ENCODE measurements at regions not wholly inside any gene's neighbourhood (a gene's known extent, or its start where the extent isn't known, plus 50 kb on each side); places are given as distances from the start of the nearest gene placed in this dataset.

DNA sequence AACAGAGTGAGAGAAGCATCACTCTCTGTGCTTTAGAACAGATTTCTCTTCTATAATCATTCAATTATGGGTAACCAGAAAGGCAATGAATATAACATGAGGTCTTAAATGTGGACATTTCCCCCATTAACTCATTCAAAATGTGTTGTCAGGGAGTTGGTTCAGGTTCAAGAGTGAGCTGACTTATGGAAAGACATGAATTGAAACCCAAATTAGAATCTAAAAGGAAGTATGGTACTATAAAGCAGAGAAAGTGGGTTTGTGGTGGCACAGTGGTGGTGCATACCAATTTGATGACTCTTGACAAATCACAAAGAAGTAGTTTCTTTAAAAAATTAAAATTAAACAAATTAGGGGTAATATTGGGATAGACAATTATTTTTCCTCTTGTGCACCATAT lies 114.6 kb upstream of the MEOX2 start:
- no peaks in the 10 kb centered on the region for H3K4me1 ChIP-seq (ENCODE audit: control insufficient read depth, insufficient read depth, low read length)

GRCh38 chr7:15798081-15798480 lies 111.6 kb upstream of the MEOX2 start:
- 58 to 88% methylated on average over 1 of the region's 1 CpG for WGBS, 2 experiments
- H3K4me3 ChIP-seq (ENCODE audit: insufficient read depth, low read depth, low read length) = no peak overlapping the region

More for the DNA sequence above, 114.6 kb upstream of the MEOX2 start:
- Histone ChIP-seq H3K9me3 (ENCODE audit: control insufficient read depth, low read length) (no peaks in the 10 kb centered on the region), H3K27ac (ENCODE audit: insufficient read depth, low read depth, low read length, poor library complexity, severe bottlenecking) (no peak overlapping the region), H3K4me3 (ENCODE audit: insufficient read depth, low read depth, low read length) (no peak overlapping the region), H3K27me3 (ENCODE audit: control insufficient read depth, insufficient read depth, low read length, poor library complexity, severe bottlenecking) (no peaks in the 10 kb centered on the region), H3K36me3 (ENCODE audit: control insufficient read depth, insufficient read depth, low read length) (no peaks in the 10 kb centered on the region)

DNA sequence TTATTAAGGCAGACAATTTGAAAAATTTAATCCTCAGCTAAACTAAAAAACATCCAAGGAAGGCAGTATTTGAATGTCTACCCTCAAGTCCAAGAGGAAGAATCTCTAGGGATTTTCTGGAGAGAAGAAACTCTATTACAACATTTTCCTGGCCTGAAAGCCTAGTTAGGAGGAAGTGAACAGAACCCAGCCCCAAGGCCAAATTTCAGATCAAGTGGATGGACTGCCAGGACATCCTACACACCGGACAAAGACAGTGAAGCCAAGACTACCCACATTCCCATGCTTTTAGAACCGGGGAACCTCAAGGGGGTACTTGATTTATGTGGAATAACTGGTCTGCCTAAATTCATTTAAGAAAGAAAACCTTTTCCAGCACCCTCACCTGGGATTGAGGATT lies 108.9 kb upstream of the MEOX2 start:
- WGBS, 2 experiments = 98 to 100% methylated on average over 1 to 2 of the region's 2 CpGs
- no peak overlapping the region for H3K27ac ChIP-seq (ENCODE audit: insufficient read depth, low read depth, low read length, poor library complexity, severe bottlenecking)
- H3K27me3 ChIP-seq (ENCODE audit: control insufficient read depth, insufficient read depth, low read length, poor library complexity, severe bottlenecking) = no peaks in the 10 kb centered on the region
- no peaks in the 10 kb centered on the region for H3K4me1 ChIP-seq (ENCODE audit: control insufficient read depth, insufficient read depth, low read length)
- H3K36me3 ChIP-seq (ENCODE audit: control insufficient read depth, insufficient read depth, low read length) = no peaks in the 10 kb centered on the region
- H3K4me3 ChIP-seq (ENCODE audit: insufficient read depth, low read depth, low read length) = no peak overlapping the region
- H3K9me3 ChIP-seq (ENCODE audit: control insufficient read depth, low read length) = no peaks in the 10 kb centered on the region

More at GRCh38 chr7:15798081-15798480, 111.6 kb upstream of the MEOX2 start:
- Histone ChIP-seq H3K36me3 (ENCODE audit: control insufficient read depth, insufficient read depth, low read length) (no peaks in the 10 kb centered on the region), H3K27ac (ENCODE audit: insufficient read depth, low read depth, low read length, poor library complexity, severe bottlenecking) (no peak overlapping the region), H3K4me1 (ENCODE audit: control insufficient read depth, insufficient read depth, low read length) (no peaks in the 10 kb centered on the region), H3K9me3 (ENCODE audit: control insufficient read depth, low read length) (no peaks in the 10 kb centered on the region), H3K27me3 (ENCODE audit: control insufficient read depth, insufficient read depth, low read length, poor library complexity, severe bottlenecking) (no peaks in the 10 kb centered on the region)

DNA sequence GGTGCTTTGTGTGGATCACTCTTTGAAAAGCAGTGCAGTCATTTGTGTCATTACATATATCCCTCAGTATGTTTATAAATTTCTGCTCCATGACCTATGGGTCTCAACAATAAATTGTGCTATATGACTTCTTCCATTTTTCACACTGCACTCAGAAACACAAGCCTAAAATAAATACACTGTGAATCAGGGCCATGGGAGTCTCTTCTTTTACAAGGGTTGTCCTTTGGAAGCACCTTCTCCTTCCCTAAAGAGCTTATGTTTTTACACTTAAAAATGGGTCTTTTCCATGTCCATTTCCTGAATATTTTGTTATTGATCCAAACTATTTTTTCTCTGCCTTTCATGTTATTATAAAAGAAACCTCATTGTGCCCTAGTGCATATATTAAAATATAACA lies 108.3 kb upstream of the MEOX2 start:
- Histone ChIP-seq H3K27ac (ENCODE audit: insufficient read depth, low read depth, low read length, poor library complexity, severe bottlenecking) (no peak overlapping the region), H3K27me3 (ENCODE audit: control insufficient read depth, insufficient read depth, low read length, poor library complexity, severe bottlenecking) (no peaks in the 10 kb centered on the region), H3K4me1 (ENCODE audit: control insufficient read depth, insufficient read depth, low read length) (no peaks in the 10 kb centered on the region), H3K9me3 (ENCODE audit: control insufficient read depth, low read length) (no peaks in the 10 kb centered on the region), H3K4me3 (ENCODE audit: insufficient read depth, low read depth, low read length) (no peak overlapping the region), H3K36me3 (ENCODE audit: control insufficient read depth, insufficient read depth, low read length) (no peaks in the 10 kb centered on the region)

GRCh38 chr7:15784694-15785030 lies 98.2 kb upstream of the MEOX2 start:
- H3K36me3 ChIP-seq (ENCODE audit: control insufficient read depth, insufficient read depth, low read length) = no peaks in the 10 kb centered on the region
- no peaks in the 10 kb centered on the region for H3K9me3 ChIP-seq (ENCODE audit: control insufficient read depth, low read length)
- WGBS, 2 experiments = 94 to 99% methylated on average over 3 of the region's 3 CpGs
- no peak overlapping the region for H3K4me3 ChIP-seq (ENCODE audit: insufficient read depth, low read depth, low read length)
- H3K27me3 ChIP-seq (ENCODE audit: control insufficient read depth, insufficient read depth, low read length, poor library complexity, severe bottlenecking) = no peaks in the 10 kb centered on the region
- no peak overlapping the region for H3K27ac ChIP-seq (ENCODE audit: insufficient read depth, low read depth, low read length, poor library complexity, severe bottlenecking)
- no peaks in the 10 kb centered on the region for H3K4me1 ChIP-seq (ENCODE audit: control insufficient read depth, insufficient read depth, low read length)

GRCh38 chr7:15783987-15784693 lies 97.7 kb upstream of the MEOX2 start:
- no peaks in the 10 kb centered on the region for H3K9me3 ChIP-seq (ENCODE audit: control insufficient read depth, low read length)
- no peaks in the 10 kb centered on the region for H3K4me1 ChIP-seq (ENCODE audit: control insufficient read depth, insufficient read depth, low read length)
- no peak overlapping the region for H3K27ac ChIP-seq (ENCODE audit: insufficient read depth, low read depth, low read length, poor library complexity, severe bottlenecking)
- H3K27me3 ChIP-seq (ENCODE audit: control insufficient read depth, insufficient read depth, low read length, poor library complexity, severe bottlenecking) = no peaks in the 10 kb centered on the region
- H3K4me3 ChIP-seq (ENCODE audit: insufficient read depth, low read depth, low read length) = no peak overlapping the region
- WGBS, 2 experiments = 53 to 75% methylated on average over 1 of the region's 1 CpG
- H3K36me3 ChIP-seq (ENCODE audit: control insufficient read depth, insufficient read depth, low read length) = no peaks in the 10 kb centered on the region

GRCh38 chr7:15782656-15783055 lies 96.2 kb upstream of the MEOX2 start:
- no peak overlapping the region for H3K4me3 ChIP-seq (ENCODE audit: insufficient read depth, low read depth, low read length)
- H3K36me3 ChIP-seq (ENCODE audit: control insufficient read depth, insufficient read depth, low read length) = no peaks in the 10 kb centered on the region
- H3K27ac ChIP-seq (ENCODE audit: insufficient read depth, low read depth, low read length, poor library complexity, severe bottlenecking) = no peak overlapping the region
- WGBS, 2 experiments = 100% methylated on average over 1 of the region's 2 CpGs
- H3K4me1 ChIP-seq (ENCODE audit: control insufficient read depth, insufficient read depth, low read length) = no peaks in the 10 kb centered on the region
- no peaks in the 10 kb centered on the region for H3K9me3 ChIP-seq (ENCODE audit: control insufficient read depth, low read length)
- no peaks in the 10 kb centered on the region for H3K27me3 ChIP-seq (ENCODE audit: control insufficient read depth, insufficient read depth, low read length, poor library complexity, severe bottlenecking)

GRCh38 chr7:15781944-15782343 lies 95.5 kb upstream of the MEOX2 start:
- no peak overlapping the region for H3K4me3 ChIP-seq (ENCODE audit: insufficient read depth, low read depth, low read length)
- H3K27ac ChIP-seq (ENCODE audit: insufficient read depth, low read depth, low read length, poor library complexity, severe bottlenecking) = no peak overlapping the region
- 78 to 80% methylated on average over 1 of the region's 2 CpGs for WGBS, 2 experiments
- no peaks in the 10 kb centered on the region for H3K9me3 ChIP-seq (ENCODE audit: control insufficient read depth, low read length)
- no peaks in the 10 kb centered on the region for H3K36me3 ChIP-seq (ENCODE audit: control insufficient read depth, insufficient read depth, low read length)
- no peaks in the 10 kb centered on the region for H3K27me3 ChIP-seq (ENCODE audit: control insufficient read depth, insufficient read depth, low read length, poor library complexity, severe bottlenecking)
- H3K4me1 ChIP-seq (ENCODE audit: control insufficient read depth, insufficient read depth, low read length) = no peaks in the 10 kb centered on the region

- H3K27me3 ChIP-seq (ENCODE audit: control insufficient read depth, insufficient read depth, low read length, poor library complexity, severe bottlenecking) = no peaks in the 10 kb centered on the region
- H3K27ac ChIP-seq (ENCODE audit: insufficient read depth, low read depth, low read length, poor library complexity, severe bottlenecking) = no peak overlapping the region
- WGBS, 2 experiments = 92 to 95% methylated on average over 2 of the region's 2 CpGs
Measured at GRCh38 chr7:15780271-15780670, 93.8 kb upstream of the MEOX2 start.

GRCh38 chr7:15778191-15778590 lies 91.7 kb upstream of the MEOX2 start:
- no peaks in the 10 kb centered on the region for H3K9me3 ChIP-seq (ENCODE audit: control insufficient read depth, low read length)
- no peaks in the 10 kb centered on the region for H3K4me1 ChIP-seq (ENCODE audit: control insufficient read depth, insufficient read depth, low read length)
- no peaks in the 10 kb centered on the region for H3K36me3 ChIP-seq (ENCODE audit: control insufficient read depth, insufficient read depth, low read length)
- H3K4me3 ChIP-seq (ENCODE audit: insufficient read depth, low read depth, low read length) = no peak overlapping the region
- WGBS, 2 experiments = 43 to 49% methylated on average over 2 of the region's 2 CpGs
- H3K27me3 ChIP-seq (ENCODE audit: control insufficient read depth, insufficient read depth, low read length, poor library complexity, severe bottlenecking) = no peaks in the 10 kb centered on the region
- no peak overlapping the region for H3K27ac ChIP-seq (ENCODE audit: insufficient read depth, low read depth, low read length, poor library complexity, severe bottlenecking)

More at GRCh38 chr7:15780271-15780670, 93.8 kb upstream of the MEOX2 start:
- Histone ChIP-seq H3K9me3 (ENCODE audit: control insufficient read depth, low read length) (no peaks in the 10 kb centered on the region), H3K4me3 (ENCODE audit: insufficient read depth, low read depth, low read length) (no peak overlapping the region), H3K4me1 (ENCODE audit: control insufficient read depth, insufficient read depth, low read length) (no peaks in the 10 kb centered on the region), H3K36me3 (ENCODE audit: control insufficient read depth, insufficient read depth, low read length) (no peaks in the 10 kb centered on the region)

DNA sequence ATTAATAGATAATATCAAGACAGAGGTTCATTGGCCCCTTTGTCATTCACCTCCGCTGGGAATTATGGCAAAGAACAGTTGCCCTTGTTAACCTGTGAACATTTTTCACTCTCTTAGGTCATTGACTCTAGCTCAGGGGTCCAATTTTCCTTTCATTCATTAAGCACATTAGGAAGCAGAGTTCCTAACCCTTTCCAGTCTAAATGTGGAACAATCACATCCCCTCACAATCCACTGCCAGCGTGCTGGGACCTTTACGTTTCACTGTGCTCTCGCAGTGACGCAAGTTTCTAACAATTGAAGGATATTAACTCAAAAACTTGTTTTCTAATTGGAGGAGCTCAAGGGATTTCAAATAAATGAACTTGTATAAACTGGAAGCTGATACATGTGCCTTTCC lies 79.3 kb upstream of the MEOX2 start:
- Histone ChIP-seq H3K27me3 (ENCODE audit: control insufficient read depth, insufficient read depth, low read length, poor library complexity, severe bottlenecking) (no peaks in the 10 kb centered on the region), H3K36me3 (ENCODE audit: control insufficient read depth, insufficient read depth, low read length) (no peaks in the 10 kb centered on the region), H3K4me1 (ENCODE audit: control insufficient read depth, insufficient read depth, low read length) (no peaks in the 10 kb centered on the region), H3K4me3 (ENCODE audit: insufficient read depth, low read depth, low read length) (no peak overlapping the region), H3K9me3 (ENCODE audit: control insufficient read depth, low read length) (no peaks in the 10 kb centered on the region), H3K27ac (ENCODE audit: insufficient read depth, low read depth, low read length, poor library complexity, severe bottlenecking) (no peak overlapping the region)
- 96 to 97% methylated on average over 5 of the region's 5 CpGs for WGBS, 2 experiments

Data from ectodermal cell (in vitro differentiated cells).